Gastrocnemius medialis (tissue), 4 donors: ENCODE measurements at regions not wholly inside any gene's neighbourhood (a gene's known extent, or its start where the extent isn't known, plus 50 kb on each side); places are given as distances from the start of the nearest gene placed in this dataset.

Experiments used
- ATAC-seq, 2 donors: fragments of 150-250 bp; one replicate each; pipeline ENCODE4 v1.9.1; 2016
- DNase-seq, 2 donors: peaks; one replicate each; pipeline ENCODE4 v3.0.0-alpha.2; 2019
- H3K27ac ChIP-seq, 4 donors: fragments of 200-600 bp; sonication (generic); 1 replicate in 1 of 4; 2 replicates in 3 of 4; pipeline ENCODE4 v1.5.1; 2016 to 2018; ENCODE audit warnings: mild to moderate bottlenecking in 2 of 4, moderate library complexity in 1 of 4
- H3K27me3 ChIP-seq, 3 donors: fragments of 200-600 bp; sonication (generic) in 2 of 3; 1 replicate in 1 of 3; 2 replicates in 2 of 3; pipeline versions ENCODE4 v1.5.1 to v1.6.0; 2016 to 2019; ENCODE audit warnings: mild to moderate bottlenecking in 1 of 3, moderate library complexity in 1 of 3
- H3K36me3 ChIP-seq, 2 donors: fragments of 200-600 bp; sonication (generic) in 1 of 2; one replicate each; pipeline ENCODE4 v1.5.1; 2017 to 2018
- H3K4me1 ChIP-seq, 2 donors: fragments of 200-600 bp; sonication (generic) in 1 of 2; one replicate each; pipeline ENCODE4 v1.5.1; 2016 to 2017; ENCODE audit warnings: mild to moderate bottlenecking in 2 of 2
- H3K4me3 ChIP-seq, 4 donors: fragments of 200-600 bp; sonication (generic) in 3 of 4; 1 replicate in 1 of 4; 2 replicates in 3 of 4; pipeline ENCODE4 v1.5.1; 2016 to 2019; ENCODE audit warnings: mild to moderate bottlenecking in 2 of 4
- H3K9me3 ChIP-seq, 3 donors: fragments of 200-600 bp; sonication (generic) in 2 of 3; 1 replicate in 1 of 3; 2 replicates in 2 of 3; pipeline ENCODE4 v1.5.1; 2016 to 2019
- CTCF ChIP-seq, 5 experiments: fragments of 450-650 bp in 3 of 5; fragments of 200-600 bp in 2 of 5; sonication (generic) in 2 of 5; IDR thresholded peaks in 4 of 5; conservative IDR thresholded peaks in 1 of 5; 1 replicate in 4 of 5; 2 replicates in 1 of 5; pipeline ENCODE4 v1.5.1; 2016 to 2019; ENCODE audit warnings: antibody characterized with exemption in 5 of 5, mild to moderate bottlenecking in 3 of 5, moderate library complexity in 3 of 5
- POLR2A ChIP-seq, 2 donors: fragments of 450-650 bp; IDR thresholded peaks; one replicate each; pipeline ENCODE4 v1.6.1; 2017; ENCODE audit warnings: antibody characterized with exemption in 2 of 2, mild to moderate bottlenecking in 2 of 2, moderate library complexity in 2 of 2
- in situ Hi-C, 4 donors: fragments of 200-750 bp; cut with MboI; loops; one replicate each; pipeline versions ENCODE4 v1.15.0 to v1.8.0; 2017; ENCODE audit warnings: low sequenced_read_pairs in 4 of 4
- intact Hi-C: fragments of 100-400 bp; cut with DNase I; formaldehyde crosslinking; loops from one replicate; pipeline ENCODE4 v1.15.1; 2023; ENCODE audit warnings: low total_unique reads

GRCh38 chr10:10133281-10133680 lies 884.4 kb upstream of the CELF2 start:
- DNase-seq (no peak), ATAC-seq (no peak)
- no peaks in the 10 kb centered on the region for H3K36me3 ChIP-seq
- TF ChIP-seq POLR2A (IDR thresholded peaks at IDR 0.05), result no peak
- TF ChIP-seq CTCF (IDR thresholded peaks at IDR 0.05 in 4 of 5, conservative IDR thresholded peaks at IDR 0.05 in 1 of 5), result no peak
- H3K27me3 ChIP-seq, result no peaks in the 10 kb centered on the region
- H3K27ac ChIP-seq, result no peak overlapping the region
- in situ Hi-C loops (no loop called here), intact Hi-C loops (no loop called here)
- no peak overlapping the region for H3K4me3 ChIP-seq
- H3K9me3 ChIP-seq, result no peaks in the 10 kb centered on the region
- no peaks in the 10 kb centered on the region for H3K4me1 ChIP-seq

GRCh38 chr10:10138685-10139084 lies 879.0 kb upstream of the CELF2 start:
- intact Hi-C loops, result no loop called here
- H3K9me3 ChIP-seq, result no peaks in the 10 kb centered on the region
- H3K4me3 ChIP-seq, result peak overlapping the region in 2 of 4 donors; percentile 7 to 31
- in situ Hi-C loops, result no loop called here
- H3K4me1 ChIP-seq, result no peaks in the 10 kb centered on the region
- no peak for ATAC-seq
- TF ChIP-seq CTCF (IDR thresholded peaks at IDR 0.05 in 4 of 5, conservative IDR thresholded peaks at IDR 0.05 in 1 of 5) (no peak), POLR2A (IDR thresholded peaks at IDR 0.05) (no peak)
- H3K27ac ChIP-seq, result no peak overlapping the region
- no peaks in the 10 kb centered on the region for H3K27me3 ChIP-seq
- H3K36me3 ChIP-seq, result no peaks in the 10 kb centered on the region
- no peak for DNase-seq

GRCh38 chr10:10141782-10142382 lies 875.8 kb upstream of the CELF2 start:
- no peaks in the 10 kb centered on the region for H3K9me3 ChIP-seq
- H3K27ac ChIP-seq, result no peak overlapping the region
- H3K4me3 ChIP-seq, result no peak overlapping the region
- in situ Hi-C loops (no loop called here), intact Hi-C loops (no loop called here)
- ATAC-seq (no peak), DNase-seq (no peak)
- H3K36me3 ChIP-seq, result no peaks in the 10 kb centered on the region
- H3K27me3 ChIP-seq, result no peaks in the 10 kb centered on the region
- no peak for TF ChIP-seq CTCF (IDR thresholded peaks at IDR 0.05 in 4 of 5, conservative IDR thresholded peaks at IDR 0.05 in 1 of 5)
- no peak for TF ChIP-seq POLR2A (IDR thresholded peaks at IDR 0.05)
- no peaks in the 10 kb centered on the region for H3K4me1 ChIP-seq

GRCh38 chr10:10146604-10147003 lies 871.1 kb upstream of the CELF2 start:
- TF ChIP-seq POLR2A (IDR thresholded peaks at IDR 0.05) (no peak), CTCF (IDR thresholded peaks at IDR 0.05 in 4 of 5, conservative IDR thresholded peaks at IDR 0.05 in 1 of 5) (no peak)
- ATAC-seq (no peak), DNase-seq (no peak)
- Histone ChIP-seq H3K4me3 (no peak overlapping the region), H3K27ac (no peak overlapping the region), H3K36me3 (no peaks in the 10 kb centered on the region), H3K9me3 (no peaks in the 10 kb centered on the region), H3K4me1 (no peaks in the 10 kb centered on the region), H3K27me3 (no peaks in the 10 kb centered on the region)
- in situ Hi-C loops, result no loop called here
- intact Hi-C loops, result no loop called here

GRCh38 chr10:10149899-10150298 lies 867.8 kb upstream of the CELF2 start:
- Histone ChIP-seq H3K4me1 (no peaks in the 10 kb centered on the region), H3K4me3 (no peak overlapping the region), H3K27me3 (no peaks in the 10 kb centered on the region), H3K27ac (no peak overlapping the region), H3K36me3 (no peaks in the 10 kb centered on the region), H3K9me3 (no peaks in the 10 kb centered on the region)
- intact Hi-C loops (no loop called here), in situ Hi-C loops (no loop called here)
- DNase-seq, result no peak
- TF ChIP-seq CTCF (IDR thresholded peaks at IDR 0.05 in 4 of 5, conservative IDR thresholded peaks at IDR 0.05 in 1 of 5) (no peak), POLR2A (IDR thresholded peaks at IDR 0.05) (no peak)
- ATAC-seq, result no peak
